CD4-positive, alpha-beta T cell treated with Interferon gamma for 1 hour (primary cell): ENCODE measurements at regions not wholly inside any gene's neighbourhood (a gene's known extent, or its start where the extent isn't known, plus 50 kb on each side); places are given as distances from the start of the nearest gene placed in this dataset.
"Not testable (repeated sequence)": the region's sequence is repeated elsewhere in the genome, so short reads cannot be mapped to it uniquely, and the experiment has no call there.

Source experiments
- DNase-seq: peaks from one replicate; pipeline ENCODE4 v3.0.0-alpha.2; 2020

DNA sequence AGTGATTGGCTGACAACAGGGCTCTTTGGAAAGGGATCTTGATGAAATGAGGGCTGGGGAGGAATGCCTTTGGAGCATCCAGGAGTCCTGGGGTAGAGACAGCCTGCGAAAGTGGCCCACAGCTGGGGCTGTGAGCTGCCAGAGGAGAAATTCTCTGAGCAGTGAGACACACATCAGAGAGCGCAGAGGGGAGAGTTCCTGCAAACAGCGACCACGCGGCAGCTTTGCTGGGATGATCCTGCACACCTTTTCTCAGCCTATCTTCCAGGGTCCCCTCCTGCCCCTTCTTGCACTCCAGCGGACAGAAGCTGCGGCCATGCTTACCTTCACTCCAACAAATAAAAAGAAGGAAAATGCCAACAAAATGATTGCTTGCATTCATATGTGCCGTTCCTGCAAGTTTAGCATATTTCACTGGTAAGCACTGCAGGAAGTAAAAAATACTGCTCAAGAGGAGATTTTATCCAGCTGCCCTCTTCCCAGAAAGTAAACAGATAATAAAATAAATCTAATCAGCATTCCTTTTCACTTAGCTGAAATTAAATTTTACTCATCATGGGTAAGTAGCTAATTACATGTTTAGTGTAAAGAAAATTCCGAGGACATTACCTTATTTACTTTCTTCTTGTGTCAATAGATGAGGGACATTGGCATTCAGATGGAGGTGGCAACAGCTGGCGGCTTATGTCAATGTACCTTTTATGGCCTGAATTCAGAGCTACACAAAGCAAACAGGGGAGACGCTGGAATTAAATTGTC lies 339.9 kb upstream of the ARID1B start:
- no peak for DNase-seq

DNA sequence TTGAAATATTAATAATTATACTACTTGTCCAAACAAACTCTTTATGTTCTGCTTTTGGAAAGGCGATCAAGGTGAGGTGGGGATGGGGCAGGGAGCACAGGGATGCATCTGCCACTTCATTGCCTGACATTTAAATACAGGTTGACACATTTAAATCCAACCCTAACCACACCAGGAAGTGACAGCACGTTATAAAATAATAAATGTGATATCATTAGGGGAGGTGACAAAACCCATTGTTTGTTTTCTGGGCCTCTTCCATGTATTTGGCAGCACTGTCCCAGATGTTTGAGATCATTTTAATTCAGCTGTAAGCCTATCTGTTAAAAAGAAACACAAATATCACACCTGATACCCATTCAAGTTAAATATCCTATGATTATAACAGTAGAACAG lies 342.4 kb upstream of the ARID1B start:
- no peak for DNase-seq

DNA sequence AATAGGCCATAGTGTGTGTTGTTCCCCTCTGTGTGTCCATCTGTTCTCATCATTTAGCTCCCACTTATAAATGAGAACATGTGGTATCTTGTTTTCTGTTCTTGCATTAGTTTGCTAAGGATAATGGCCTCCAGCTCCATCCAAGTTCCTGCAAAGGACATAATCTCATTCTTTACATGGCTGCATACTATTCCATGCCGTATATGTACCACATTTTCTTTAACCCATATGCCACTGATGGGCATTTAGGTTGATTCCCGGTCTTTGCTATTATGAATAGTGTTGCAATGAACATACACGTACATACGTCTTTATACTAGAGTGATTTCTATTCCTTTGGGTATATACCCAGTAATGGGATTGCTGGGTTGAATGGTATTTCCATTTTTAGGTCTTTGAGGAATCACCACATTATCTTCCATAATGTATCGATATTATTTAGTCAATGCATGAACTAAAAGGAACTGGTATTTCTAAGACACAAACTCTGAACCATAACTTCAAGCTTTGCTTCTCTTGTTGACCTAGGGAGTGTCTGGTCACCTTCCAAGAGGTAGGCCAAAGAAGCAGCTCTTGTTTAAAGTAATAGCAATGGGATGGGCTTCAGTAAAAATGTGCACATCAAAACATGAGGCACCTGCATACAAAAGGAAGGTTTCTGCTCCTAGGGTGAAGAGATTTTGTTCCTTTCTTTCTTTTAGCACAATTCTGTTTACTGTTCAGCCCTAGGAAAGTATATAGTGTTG lies 343.0 kb upstream of the ARID1B start:
- DNase-seq = no peak

DNA sequence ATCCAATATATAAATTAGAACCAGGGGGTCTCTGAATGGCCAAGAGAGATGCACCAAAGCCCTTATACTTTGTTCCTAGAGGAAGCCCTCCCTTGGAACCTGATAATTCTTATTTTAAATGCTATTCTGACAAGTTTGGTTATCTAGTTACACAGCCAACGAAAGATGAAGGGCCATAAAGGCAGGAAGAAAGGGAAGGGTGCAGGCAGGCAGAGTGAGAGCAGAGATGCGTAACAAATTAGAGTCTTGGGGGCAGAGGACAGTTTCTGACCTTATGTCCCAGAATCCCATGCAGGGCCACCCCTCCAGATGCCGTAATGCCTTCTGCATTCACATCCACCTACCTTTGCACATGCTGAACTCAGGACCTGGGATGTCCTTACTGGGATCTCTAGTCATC lies 344.6 kb upstream of the ARID1B start:
- DNase-seq = no peak

DNA sequence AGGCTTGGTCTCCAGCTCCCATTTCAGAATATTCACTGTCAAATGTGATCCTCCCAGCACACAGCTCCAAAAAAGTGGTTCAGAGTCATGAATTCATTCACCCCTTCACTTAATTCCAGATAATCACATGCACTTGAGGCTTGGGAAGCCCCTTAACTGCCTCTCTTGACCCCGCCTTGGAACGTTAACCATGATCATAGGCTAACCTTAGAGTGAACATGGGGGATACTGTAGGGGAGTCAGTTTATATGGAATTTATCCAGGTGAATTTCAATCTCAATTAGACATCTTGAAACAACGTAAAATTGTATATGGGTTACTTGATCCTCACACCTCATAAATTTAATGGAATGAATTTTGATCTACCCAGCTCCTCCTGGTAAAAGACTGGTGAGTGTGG lies 346.8 kb upstream of the ARID1B start:
- DNase-seq = no peak

DNA sequence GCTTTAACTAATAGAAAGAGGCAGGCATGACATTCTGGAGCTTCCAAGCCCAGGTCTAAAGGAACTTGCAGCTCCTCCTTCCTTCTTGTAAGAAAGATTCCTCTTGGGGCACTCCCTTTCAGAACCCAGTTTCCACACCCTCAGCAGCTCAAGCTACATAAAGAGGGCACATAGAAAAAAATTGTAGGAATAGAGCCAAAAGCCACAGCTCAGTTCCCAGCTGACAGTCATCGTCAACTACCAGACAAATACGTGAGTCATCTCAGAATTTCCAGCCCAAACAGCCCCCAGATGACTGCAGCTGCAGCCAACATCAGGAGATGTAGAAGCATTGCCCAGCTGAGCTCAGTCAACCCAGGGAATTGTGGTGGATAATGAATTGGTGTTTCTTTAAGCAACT lies 349.8 kb upstream of the ARID1B start:
- no peak for DNase-seq

DNA sequence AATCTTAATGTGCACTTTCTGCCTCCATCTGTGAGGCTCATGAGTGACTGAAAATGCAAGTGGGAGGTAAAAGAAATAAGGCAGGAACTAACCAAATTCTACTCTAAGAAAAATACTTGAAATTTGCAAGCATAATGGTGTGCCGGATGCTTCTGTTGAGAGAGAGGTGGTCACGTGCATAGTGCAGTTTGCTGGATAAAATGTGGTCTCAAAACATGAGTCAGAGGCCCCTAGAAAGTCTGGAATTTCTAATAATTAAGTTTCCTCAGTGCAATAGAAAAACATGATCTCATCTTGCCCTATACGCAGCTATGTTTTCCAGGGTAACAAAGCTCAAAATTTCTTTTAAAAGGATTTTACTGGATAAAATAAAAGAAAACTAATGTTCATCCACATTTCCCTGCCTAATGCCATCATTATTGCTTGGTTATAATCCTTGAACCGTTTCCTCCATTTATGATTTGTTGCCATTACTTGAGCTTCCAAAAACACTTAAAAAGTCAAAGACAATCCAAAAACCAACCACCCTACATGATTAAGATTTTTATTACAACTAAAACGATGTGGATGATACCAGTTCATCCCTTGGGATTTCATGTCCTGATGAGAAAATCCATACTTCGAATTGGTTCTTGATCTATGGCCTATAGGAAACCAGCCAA lies 351.7 kb upstream of the ARID1B start:
- no peak for DNase-seq

DNA sequence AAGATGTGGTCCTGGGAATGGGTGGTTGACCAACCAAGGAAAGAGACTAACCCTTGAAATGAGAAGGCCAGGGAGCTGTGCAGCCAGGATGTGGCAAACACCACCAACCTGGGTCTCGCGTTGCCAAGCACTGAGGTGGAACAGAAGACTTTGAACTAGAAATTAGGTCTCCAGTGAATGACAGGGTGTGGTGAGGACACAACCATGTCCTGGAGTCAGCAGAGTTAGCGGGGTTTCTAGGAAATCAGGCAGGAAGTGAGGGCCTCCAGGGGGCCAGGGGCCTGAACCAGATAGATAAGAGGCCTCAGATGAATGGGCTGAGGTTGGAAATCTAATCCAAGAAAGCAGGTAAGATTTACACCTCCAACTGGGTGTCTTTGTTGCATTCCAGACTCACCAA lies 353.3 kb upstream of the ARID1B start:
- DNase-seq = no peak

DNA sequence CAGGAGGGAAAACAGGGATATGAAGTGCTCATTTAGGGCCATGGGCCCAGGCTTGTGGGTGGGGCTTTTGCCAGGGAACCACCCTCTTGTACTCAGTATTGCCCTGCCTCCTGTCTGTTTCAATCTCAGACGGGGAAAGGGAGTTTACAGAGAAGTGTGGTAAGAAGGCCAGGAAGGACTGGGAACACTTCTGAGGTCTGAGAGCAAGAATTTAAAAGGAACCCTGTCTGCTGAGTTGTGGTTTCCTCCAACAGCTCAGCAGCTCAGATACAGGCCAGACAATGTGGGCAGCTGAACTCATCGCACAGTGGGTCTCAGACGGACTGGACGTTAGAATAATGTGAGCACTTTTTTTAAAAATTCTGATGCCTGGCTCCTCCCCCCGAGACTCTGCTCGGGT lies 354.1 kb upstream of the ARID1B start:
- DNase-seq = no peak

DNA sequence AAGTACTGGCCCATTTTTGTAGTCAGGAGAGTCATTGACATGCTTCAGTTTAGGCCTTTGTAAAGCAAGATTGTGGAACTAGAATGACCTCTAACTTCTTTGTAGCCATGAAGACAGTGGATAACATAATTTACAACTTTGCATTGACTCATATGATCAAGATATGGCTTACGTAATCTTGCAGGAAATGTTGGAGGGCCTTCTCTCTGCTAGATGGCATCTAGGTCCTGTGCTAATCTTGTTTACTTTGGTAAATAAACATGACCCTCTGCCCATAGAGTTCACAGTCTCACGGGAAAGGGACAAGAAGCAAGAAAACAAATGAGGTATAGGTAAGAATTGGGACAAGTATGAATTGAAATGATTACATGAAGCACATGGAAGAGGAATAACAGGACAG lies 355.2 kb upstream of the ARID1B start:
- DNase-seq = no peak

DNA sequence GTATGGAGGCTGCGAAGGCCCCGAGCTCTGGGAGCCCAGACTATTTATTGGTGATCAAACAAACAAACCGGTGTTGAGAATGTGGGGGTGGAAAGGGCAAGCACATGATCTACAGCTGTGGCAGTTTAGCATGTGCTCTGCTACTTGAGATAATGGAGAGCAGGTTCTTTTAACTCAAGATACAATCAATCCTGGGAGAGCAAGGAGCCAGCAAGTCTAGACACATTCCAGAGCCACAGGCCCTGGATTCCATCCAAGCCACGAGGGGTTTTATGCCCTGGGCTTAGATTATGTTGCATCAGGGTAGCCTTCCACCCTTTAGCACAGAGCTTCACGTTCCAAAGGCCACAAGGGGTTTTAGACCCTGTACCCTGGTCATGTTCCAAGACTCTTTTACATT lies 355.9 kb upstream of the ARID1B start:
- DNase-seq = not testable (repeated sequence)

DNA sequence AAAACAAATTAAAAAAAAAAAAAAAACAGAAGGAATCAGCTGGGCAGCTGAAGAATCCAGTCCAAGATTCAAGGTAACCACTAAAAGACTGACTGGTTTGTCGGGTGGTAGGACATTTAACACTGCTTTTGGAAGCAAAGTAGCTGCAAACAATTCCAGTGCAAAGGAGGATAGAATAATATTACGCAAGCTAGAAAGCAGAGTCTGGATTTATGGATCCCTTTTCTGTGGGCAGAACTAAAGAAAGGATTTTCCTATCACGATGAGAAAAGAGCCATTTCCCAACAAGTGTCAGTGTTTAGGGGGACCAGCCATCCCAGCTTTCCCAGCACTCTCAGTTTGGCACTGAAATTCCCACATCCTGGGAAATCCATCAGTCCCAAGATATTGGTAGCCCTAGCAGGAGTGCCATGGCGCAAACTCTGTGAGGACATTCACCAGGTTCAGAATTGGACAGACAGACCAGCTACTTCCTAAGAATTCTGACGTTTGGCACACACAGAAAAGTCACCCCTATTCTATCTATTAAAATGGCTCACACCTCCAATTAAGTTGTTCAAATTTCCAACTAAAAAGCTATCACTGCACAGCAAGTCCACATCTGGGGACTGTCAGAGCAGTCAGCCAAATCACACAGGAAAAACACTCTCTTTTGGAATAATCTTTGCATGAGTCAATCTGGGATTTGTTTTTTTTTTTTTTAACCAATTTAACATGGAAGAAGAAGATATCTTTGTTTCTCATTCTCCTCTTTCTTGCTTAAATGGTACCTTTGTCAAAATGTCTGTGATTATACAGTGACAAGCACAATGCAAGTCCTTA lies 356.8 kb upstream of the ARID1B start:
- no peak for DNase-seq

DNA sequence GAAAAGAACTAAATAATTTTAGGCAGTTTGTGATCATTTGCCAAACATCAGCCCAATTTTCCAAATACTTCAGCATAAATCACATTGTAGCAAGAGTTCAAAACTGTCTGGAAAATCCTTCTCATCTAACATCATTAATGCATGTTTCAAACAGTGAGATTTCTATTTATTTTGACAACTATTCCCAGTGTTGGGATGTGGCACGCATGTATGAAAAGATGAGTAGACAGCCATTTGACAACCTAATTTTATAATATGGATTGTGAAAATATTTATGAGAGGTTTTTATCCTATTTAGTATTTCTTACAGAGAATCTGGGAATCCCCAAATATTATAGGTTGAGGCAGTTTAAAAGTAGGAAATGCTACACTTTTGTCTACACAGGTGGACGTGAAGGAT lies 357.6 kb upstream of the ARID1B start:
- no peak for DNase-seq

DNA sequence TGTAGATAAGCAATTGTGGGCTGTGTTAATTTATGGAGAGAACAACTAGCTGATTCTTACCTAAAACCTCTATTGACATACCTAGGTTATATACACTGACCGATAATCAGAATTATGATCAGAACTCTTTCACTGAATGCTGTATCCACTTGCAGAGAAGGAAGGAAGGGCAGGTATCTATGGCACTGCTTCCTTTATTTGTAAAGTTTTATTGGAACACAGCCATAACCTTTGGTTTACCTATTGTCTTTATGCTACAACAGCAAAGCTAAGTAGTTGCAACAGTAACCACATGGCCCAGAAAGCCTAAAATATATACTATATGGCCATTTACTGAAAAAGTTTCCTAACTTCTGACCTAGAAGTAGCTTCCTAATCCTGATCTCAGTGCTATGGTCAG lies 358.9 kb upstream of the ARID1B start:
- DNase-seq = no peak

DNA sequence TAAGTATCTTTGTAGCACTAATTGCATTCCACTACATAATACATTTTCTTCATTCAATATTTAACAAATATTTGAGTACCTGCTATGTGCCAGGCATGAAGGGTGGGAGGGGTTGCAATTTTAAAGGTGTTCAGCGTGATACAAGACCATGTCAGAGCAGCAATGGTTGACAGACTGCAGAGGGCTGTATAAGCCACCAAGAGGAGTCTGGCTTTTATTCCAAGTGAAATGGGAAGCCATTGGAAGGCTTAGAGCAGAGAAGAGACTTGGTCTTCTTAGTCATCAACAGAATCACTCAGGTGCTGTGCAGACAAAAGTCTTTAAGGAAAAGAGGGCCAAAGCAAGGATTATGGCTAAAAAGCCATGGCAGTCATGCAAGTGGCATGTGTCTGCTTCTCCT lies 360.8 kb upstream of the ARID1B start:
- DNase-seq = no peak

DNA sequence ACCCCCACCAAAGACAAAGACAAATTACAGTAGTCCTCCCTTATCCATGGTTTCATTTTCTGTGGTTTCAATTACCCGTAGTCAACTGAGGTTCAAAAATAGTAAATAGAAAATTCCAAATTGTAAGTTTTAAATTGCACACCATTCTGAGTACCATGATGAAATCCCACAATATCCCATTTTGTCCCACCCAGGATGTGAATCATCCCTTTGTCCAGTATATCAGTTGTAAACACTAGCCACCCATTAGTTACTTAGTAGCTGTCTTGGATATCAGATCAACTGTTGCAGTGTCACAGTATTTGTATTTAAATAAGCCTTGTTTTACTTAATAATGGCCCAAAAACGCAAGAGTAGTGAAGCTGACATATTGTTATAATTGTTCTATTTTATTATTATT lies 364.0 kb upstream of the ARID1B start:
- DNase-seq = no peak

DNA sequence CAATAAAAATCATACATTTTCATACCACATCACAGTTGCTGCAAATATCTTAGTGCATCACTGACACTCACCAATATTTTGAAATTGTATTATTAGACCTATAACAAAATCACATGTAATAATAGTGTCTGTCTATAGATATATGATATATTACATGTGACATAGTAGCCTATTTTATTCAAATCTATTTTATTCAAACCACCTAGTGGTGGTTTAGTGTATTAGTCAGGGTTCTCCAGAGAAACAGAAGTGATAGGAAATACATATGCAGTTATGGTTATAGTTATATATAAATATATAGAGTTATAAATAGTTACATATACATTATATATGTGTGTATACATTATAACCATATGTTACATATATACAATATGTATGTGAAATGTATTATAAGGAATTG lies 366.5 kb upstream of the ARID1B start:
- DNase-seq = no peak

DNA sequence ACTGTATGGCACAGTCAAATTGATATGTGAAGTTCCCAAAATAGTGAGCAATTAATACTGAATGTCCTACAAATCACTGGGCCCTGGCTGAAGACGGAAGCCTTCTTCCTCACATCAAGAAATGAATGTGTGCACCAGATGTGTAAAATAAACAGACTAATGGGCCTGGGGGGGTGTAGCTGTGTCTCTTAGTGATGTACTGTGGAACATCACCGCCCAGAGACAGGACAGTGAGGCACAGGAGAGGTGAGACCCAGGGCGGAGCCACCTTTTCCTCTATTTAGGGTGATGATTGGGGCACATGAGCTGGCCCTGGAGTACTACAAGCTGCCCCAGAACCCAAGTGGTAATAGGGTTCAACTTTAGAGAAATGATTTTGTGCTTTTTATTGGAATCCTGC lies 368.5 kb upstream of the ARID1B start:
- DNase-seq = no peak

DNA sequence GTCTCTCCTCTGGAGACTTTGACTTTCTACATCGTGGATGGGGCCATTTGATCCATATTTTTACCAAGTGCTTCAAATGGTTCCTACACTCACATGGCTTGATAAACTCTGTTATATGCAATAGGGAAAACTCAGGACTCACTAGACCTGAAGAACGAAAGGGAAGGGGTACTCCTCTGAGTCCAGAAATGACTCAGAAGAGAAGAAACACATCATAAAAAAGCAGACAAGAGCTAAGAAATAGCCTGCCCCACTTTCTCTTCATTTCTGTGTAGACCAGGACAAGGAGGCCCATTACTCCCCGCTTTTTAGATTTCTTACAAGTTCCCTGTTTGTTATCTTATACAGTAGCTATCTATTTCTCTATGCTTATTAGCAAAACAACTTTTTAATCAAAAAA lies 369.8 kb upstream of the ARID1B start:
- no peak for DNase-seq

DNA sequence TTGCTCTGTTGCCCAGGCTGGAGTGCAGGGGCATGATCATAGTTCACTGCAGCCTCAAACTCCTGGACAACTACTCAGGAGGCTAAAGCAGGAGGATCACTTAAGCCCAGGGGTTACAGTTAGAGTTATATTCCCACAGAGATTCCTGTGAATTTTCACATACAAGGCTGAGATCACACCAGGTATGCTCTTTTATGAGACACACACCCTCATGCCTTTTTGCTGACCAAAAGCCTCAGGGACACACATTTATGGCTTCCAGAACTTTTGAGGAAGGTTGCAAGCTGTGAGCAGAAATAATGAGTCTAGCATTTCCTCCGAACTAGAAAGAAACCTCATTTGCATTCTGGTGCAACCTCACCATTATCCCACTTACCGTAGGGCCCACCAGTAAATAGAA lies 370.5 kb upstream of the ARID1B start:
- no peak for DNase-seq

DNA sequence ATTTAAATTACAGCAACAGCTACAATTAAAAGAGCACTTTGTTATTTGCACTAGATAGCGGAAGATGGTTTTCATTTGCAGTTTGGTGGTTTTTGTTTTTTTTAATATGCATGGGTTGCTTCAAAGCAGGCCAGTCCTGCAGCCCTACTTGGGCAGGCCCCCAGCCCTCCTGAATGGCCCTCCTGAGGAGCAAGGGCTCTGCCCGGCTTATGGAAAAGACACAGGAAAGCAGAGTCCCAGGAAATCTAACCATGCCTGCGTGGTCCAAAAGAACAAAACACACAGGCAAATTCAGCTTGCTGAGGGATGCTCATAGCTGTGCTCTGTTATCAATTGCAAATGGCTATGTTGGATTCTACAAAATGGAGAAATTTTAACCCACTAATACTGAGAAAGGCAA lies 371.1 kb upstream of the ARID1B start:
- no peak for DNase-seq

DNA sequence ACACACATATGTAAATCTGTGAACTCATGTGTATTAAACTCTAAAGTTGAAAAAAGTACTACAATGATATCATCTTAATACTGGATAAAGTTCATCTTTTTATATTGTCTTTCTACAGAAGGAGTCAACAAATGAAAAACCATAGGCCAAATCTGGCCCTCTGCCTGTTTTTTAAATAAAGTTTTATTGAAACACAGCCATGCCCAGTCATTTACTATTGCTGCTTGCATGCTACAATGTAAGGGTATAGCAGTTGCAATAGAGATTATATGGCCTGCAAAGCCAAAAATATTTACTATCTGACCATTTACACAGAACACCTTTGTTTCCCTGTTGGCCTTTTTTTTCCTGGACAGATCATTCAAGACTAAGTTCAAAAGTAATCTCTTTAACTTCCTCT lies 374.6 kb upstream of the ARID1B start:
- DNase-seq = no peak

DNA sequence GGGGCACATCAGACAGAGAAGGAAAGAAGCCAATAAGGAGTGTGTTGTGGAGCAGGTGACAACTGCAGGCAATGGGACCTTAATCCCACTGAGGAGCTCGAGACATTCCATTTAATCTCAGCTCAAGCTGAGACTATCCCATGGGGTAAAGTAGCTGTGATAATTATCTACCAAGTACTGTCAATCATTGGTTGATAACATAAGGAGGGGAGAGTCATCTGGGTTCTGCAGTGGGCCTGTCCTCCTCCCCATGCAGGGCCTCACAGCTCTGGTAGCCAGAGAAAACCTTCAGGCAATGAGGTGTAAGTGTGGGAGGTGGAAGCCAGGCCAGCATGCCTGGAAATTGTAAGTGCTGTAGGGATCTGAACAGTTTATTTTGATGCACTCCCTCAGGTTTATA lies 375.0 kb upstream of the ARID1B start:
- no peak for DNase-seq
